ENCODE measurements at regions not wholly inside any gene's neighbourhood (a gene's known extent, or its start where the extent isn't known, plus 50 kb on each side); places are given as distances from the start of the nearest gene placed in this dataset.

GRCh38 chr1:30400507-30400906, 322.9 kb downstream of the MATN1 start:
- DNase-seq, result no peak

- DNase-seq, result no peak
These were observed 324.4 kb downstream of the MATN1 start for GRCh38 chr1:30399026-30399425.

- DNase-seq, result no peak
These were observed 325.8 kb downstream of the MATN1 start for GRCh38 chr1:30397576-30397975.

- DNase-seq, result no peak
These were observed 327.8 kb downstream of the MATN1 start for GRCh38 chr1:30395631-30396030.

- no peak for DNase-seq
These were observed 335.0 kb downstream of the MATN1 start for GRCh38 chr1:30388386-30388785.

GRCh38 chr1:30386156-30386926, 337.0 kb downstream of the MATN1 start:
- DNase-seq, result no peak

- no peak for DNase-seq
These were observed 338.0 kb downstream of the MATN1 start for GRCh38 chr1:30385246-30385995.

- no peak for DNase-seq
These were observed 338.8 kb downstream of the MATN1 start for GRCh38 chr1:30384286-30385245.

- no peak for DNase-seq
These were observed 340.1 kb downstream of the MATN1 start for GRCh38 chr1:30383221-30383711.

GRCh38 chr1:30382496-30382895, 340.9 kb downstream of the MATN1 start:
- no peak for DNase-seq

- no peak for DNase-seq
These were observed 341.6 kb downstream of the MATN1 start for GRCh38 chr1:30381671-30382365.

GRCh38 chr1:30381266-30381665, 342.1 kb downstream of the MATN1 start:
- no peak for DNase-seq

- DNase-seq, result no peak
These were observed 342.8 kb downstream of the MATN1 start for GRCh38 chr1:30380625-30380984.

- no peak for DNase-seq
These were observed 343.4 kb downstream of the MATN1 start for GRCh38 chr1:30379684-30380624.

GRCh38 chr1:30378991-30379581, 344.3 kb downstream of the MATN1 start:
- DNase-seq, result no peak

- DNase-seq, result no peak
These were observed 345.3 kb downstream of the MATN1 start for GRCh38 chr1:30378003-30378596.

GRCh38 chr1:30377230-30378002, 346.0 kb downstream of the MATN1 start:
- no peak for DNase-seq

GRCh38 chr1:30376054-30376697, 347.2 kb downstream of the MATN1 start:
- DNase-seq, result no peak

GRCh38 chr1:30375156-30375555, 348.2 kb downstream of the MATN1 start:
- no peak for DNase-seq
